IPS-NIHi7 (cell line): ENCODE measurements at regions not wholly inside any gene's neighbourhood (a gene's known extent, or its start where the extent isn't known, plus 50 kb on each side); places are given as distances from the start of the nearest gene placed in this dataset.

Experiments used
- DNase-seq: peaks from one replicate; pipeline ENCODE4 v3.0.0; 2012; ENCODE audit warnings: mixed read lengths; ENCODE audit errors: extremely low spot score

GRCh38 chr2:199627417-199627816 is 169.7 kb upstream of the SATB2 start:
- DNase-seq, result no peak

DNA sequence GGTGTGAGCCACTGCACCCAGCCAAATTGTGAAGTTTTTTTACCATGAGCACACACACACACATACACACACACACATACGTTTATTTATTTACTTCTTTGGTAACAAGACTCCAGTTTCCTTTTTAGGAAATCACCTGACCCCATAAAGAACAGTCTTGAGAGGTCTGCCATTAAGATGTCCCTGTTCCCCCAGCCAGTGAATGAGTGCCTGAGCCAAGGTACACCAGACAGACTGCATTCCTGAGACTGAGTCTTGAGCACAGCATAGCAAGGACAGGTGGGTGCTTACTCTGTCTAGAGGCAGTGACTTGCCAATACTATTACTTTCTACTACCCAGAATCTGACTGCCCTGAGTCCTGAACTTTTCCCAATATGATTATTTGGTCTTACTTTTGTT is 167.2 kb upstream of the SATB2 start:
- peak; percentile 41 for DNase-seq

DNA sequence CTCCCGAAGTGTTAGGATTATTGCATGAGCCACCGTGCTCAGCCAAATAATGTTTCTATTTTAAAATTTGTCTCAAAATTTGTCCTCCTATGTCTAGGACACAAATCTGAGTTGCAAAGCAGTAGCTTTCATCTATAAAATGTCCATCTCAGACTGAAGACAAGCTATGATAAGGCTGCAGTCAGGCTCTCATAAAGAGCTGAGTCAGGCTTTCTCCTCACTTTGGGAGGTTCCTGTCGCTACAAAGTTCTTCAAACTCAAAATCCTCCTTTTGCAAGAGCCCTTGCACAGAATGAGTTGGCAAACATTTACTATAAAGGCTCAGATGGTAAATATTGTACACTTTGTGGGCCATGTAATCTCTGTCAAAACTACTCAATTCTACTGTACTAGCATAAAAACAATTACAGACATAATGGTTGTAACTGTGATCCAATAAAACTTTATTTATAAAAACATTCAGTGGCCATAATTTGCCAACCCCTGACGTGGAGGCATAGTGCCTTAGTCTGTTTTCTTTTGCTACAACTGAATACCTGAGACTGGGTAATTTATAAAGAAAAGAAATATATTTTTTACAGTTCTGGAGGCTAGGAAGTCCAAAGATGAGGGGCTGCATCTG is 154.9 kb upstream of the SATB2 start:
- no peak for DNase-seq

- no peak for DNase-seq
Measured at GRCh38 chr2:199607914-199608313, 150.2 kb upstream of the SATB2 start.

GRCh38 chr2:199606193-199606780 is 148.5 kb upstream of the SATB2 start:
- DNase-seq, result peak; percentile 56

GRCh38 chr2:199603721-199604291 is 146.1 kb upstream of the SATB2 start:
- peak; percentile 40 for DNase-seq

GRCh38 chr2:199602896-199603717 is 145.4 kb upstream of the SATB2 start:
- DNase-seq, result no peak

GRCh38 chr2:199602271-199602895 is 144.6 kb upstream of the SATB2 start:
- peak; percentile 68 for DNase-seq

- DNase-seq, result peak; percentile 40
Measured at GRCh38 chr2:199596549-199596948, 138.8 kb upstream of the SATB2 start.

DNA sequence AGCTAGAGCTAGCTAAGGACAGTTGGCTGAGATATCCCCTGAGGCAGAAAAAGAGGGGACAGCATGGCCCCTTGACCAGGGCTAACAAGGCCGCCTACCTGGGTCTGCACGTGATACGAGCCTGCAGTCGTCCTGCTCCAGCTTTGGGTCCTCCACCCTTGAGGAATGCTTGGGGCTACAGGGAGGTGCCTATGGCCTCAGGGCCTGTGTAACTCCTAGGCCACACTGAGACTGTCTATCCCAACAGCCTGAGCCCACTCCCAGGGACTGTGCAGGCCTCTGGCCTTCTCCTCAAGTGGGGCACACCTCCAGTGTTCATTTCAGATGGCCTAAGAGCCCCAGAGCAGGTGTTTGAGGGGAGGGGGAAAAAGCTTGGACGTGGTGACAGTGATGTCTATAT is 136.7 kb upstream of the SATB2 start:
- no peak for DNase-seq

DNA sequence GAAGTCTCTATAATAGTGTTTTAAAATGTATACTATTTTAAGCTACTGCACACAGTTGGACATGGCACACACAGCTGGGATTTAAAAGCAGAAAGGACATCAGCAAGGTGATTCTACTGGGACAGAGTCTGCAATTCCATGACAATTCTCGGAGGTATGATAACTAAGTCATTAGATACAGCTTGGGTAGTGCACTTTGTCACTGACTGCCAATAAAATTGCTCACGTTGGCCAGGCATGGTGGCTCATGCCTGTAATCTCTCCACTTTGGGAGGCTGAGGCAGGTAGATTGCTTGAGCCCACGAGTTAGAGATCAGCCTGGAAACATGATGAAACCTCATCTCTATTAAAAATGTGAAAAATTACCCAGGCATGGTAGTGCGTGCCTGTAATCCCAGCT is 134.1 kb upstream of the SATB2 start:
- no peak for DNase-seq

GRCh38 chr2:199590321-199591203 is 132.8 kb upstream of the SATB2 start:
- no peak for DNase-seq

DNA sequence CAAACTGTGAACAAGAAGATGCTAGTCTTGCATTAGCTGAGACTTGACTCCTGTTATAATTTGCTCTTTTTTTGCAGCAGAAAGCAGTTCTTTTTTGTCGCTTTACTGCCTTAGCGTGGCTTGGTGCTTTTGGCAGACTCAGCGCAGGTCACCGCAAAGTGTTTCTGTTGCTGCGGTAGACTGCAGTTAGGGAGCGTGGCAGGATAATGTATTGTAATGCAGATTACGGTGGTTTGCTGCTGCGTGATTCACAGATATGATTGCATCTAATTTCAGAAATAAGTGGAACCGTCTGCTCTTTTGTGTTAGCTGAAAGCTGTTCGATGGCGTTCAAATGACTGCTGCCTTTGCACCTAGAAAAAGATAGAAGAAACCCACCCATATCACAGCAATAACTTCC is 131.6 kb upstream of the SATB2 start:
- DNase-seq, result no peak

GRCh38 chr2:199588054-199588453 is 130.3 kb upstream of the SATB2 start:
- no peak for DNase-seq

DNA sequence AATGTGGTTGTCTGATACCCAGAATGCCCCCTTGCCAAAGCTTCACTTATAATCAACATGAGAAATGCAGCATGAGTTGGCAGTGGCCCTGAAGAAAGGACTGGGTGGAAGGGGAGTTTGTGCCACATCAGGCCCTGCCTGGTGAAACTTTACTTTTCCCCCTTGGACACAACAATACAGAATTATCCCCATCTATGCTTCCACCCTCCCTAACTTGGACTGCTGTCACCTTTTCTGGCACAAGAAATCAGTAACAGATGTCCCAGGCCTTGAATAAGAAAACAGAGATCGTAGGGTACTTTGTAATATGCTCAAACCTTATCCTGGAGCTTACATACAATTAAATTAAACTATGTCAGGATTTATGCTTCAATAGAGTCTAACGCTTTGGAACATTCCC is 128.9 kb upstream of the SATB2 start:
- no peak for DNase-seq

DNA sequence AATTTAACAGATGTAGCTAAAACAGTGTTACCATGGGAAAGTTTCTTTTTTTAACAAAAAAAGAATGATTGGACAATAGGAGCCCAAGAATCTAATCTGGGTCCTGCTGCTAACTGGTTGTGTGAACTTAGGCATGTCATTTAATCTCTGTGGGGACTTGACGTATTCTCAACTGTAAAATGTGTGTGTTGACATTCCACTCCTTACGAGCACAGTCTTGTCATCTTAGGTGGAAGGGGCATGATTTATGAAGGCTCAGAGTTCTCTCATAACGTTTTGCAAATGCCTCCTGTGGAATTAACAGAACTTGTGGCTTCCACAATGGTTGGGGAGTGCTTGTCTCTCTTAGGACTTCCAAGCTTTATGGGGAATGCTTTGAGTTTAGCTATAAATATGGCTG is 125.9 kb upstream of the SATB2 start:
- no peak for DNase-seq

GRCh38 chr2:199581935-199582360 is 124.2 kb upstream of the SATB2 start:
- DNase-seq, result peak; percentile 22

DNA sequence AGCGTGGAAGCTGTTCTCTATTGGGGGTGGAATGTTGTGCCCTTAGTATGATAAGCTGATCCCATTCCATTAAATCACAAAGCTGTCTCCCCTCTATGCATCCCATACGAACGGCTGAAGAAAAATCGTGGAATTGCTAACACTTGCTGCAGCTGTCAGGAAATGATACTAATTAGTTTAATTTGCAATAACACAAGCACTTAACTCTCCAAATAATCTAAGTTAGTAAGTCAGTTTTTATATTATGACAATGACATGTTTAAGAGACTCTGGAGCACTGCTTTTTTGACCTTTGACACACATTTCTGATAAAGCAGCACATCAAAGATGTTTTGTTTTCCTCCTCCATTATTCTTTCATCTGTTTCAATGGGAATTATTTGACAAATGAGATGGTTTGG is 123.7 kb upstream of the SATB2 start:
- DNase-seq, result no peak

- DNase-seq, result no peak
Measured at GRCh38 chr2:199575416-199575815, 117.7 kb upstream of the SATB2 start.

DNA sequence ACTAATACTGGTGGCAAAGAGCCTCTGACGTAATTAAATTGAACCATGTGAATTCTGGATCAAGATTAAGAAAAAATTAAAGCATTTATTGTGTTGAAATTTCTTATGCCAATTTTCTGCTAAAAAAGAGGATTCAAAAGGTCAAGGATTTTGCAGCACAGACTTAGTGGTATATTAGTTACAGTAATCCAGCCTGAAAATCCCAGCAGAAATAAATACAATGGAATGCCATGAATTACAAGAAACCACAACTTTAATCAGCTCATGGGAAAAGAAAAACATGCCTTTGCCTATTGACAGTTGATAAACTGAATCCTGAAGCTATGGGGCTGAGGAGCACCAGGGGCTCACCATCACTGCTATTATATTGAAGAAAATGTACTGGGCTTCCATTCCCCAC is 114.8 kb upstream of the SATB2 start:
- no peak for DNase-seq

DNA sequence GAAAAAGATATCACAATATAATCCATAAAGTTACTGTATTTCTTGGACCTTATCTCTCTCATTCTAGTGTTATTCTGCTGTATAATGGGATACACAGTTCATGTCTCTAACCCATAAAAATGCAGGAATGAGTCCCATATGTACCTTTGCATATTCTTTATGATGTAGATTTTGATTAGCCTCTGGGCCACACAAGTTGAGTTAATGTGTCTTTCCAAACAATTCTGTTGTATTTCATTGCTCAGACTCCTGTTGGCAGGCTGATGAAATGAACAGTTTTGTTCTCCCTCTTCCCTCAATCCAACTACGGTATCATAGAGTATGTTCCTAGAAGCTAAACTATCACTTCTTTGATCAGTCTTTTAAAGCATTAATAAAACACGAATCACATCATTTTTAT is 113.2 kb upstream of the SATB2 start:
- DNase-seq, result no peak
